ES-I3 (cell line): ENCODE measurements at regions not wholly inside any gene's neighbourhood (a gene's known extent, or its start where the extent isn't known, plus 50 kb on each side); places are given as distances from the start of the nearest gene placed in this dataset.
"Not testable (repeated sequence)": the region's sequence is repeated elsewhere in the genome, so short reads cannot be mapped to it uniquely, and the experiment has no call there.

Source experiments
- H3K36me3 ChIP-seq: 2 replicates; pipeline ENCODE4 v1.6.1; 2013; ENCODE audit warnings: mild to moderate bottlenecking, low read length, control low read depth, moderate library complexity; ENCODE audit not compliant: insufficient read depth
- H3K4me1 ChIP-seq: 2 replicates; pipeline ENCODE4 v1.6.1; 2013; ENCODE audit warnings: mild to moderate bottlenecking, control low read depth, low read length; ENCODE audit not compliant: insufficient read depth
- H3K9ac ChIP-seq: 2 replicates; pipeline ENCODE4 v1.6.1; 2013; ENCODE audit warnings: low read depth, mild to moderate bottlenecking, low read length, moderate library complexity
- H3K9me3 ChIP-seq: 2 replicates; pipeline ENCODE4 v1.6.1; 2013; ENCODE audit warnings: mild to moderate bottlenecking, low read length, moderate library complexity; ENCODE audit not compliant: control insufficient read depth, insufficient read depth

GRCh38 chr5:163022582-163023128 is 414.7 kb upstream of the CCNG1 start:
- Histone ChIP-seq H3K9me3 (no peaks in the 10 kb centered on the region), H3K4me1 (no peaks in the 10 kb centered on the region), H3K36me3 (no peaks in the 10 kb centered on the region), H3K9ac (no peak overlapping the region)

- Histone ChIP-seq H3K9me3 (no peaks in the 10 kb centered on the region), H3K4me1 (no peaks in the 10 kb centered on the region), H3K9ac (no peak overlapping the region), H3K36me3 (no peaks in the 10 kb centered on the region)
These were observed 413.5 kb upstream of the CCNG1 start for GRCh38 chr5:163023846-163024245.

- Histone ChIP-seq H3K9ac (no peak overlapping the region), H3K9me3 (no peaks in the 10 kb centered on the region), H3K4me1 (no peaks in the 10 kb centered on the region), H3K36me3 (no peaks in the 10 kb centered on the region)
These were observed 412.5 kb upstream of the CCNG1 start for GRCh38 chr5:163024936-163025335.

- no peaks in the 10 kb centered on the region for H3K36me3 ChIP-seq
- H3K9ac ChIP-seq, result no peak overlapping the region
- H3K4me1 ChIP-seq, result no peaks in the 10 kb centered on the region
- H3K9me3 ChIP-seq, result no peaks in the 10 kb centered on the region
These were observed 403.7 kb upstream of the CCNG1 start for GRCh38 chr5:163033656-163034055.

DNA sequence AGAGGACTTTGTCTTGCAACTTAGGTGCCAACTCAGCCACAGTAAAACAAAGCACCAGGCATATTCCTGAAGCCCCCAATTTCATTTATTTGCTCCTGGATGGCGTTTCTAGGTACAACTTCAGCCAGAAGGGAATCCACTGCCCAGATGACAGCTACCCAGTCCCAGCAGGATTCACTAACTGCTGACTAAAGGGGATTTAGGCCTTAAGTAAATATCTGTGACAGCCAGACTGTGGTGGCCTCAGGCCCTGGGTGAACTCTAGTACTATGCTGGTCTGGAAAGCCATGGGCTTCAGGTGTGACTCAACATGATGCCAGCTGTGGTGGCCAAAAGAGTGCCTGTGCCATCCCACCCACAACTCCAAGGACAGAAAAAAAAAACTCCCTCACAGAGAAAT is 396.1 kb upstream of the CCNG1 start:
- no peaks in the 10 kb centered on the region for H3K4me1 ChIP-seq
- H3K9me3 ChIP-seq, result no peaks in the 10 kb centered on the region
- no peaks in the 10 kb centered on the region for H3K36me3 ChIP-seq
- H3K9ac ChIP-seq, result no peak overlapping the region

GRCh38 chr5:163079618-163080017 is 357.8 kb upstream of the CCNG1 start:
- H3K36me3 ChIP-seq, result no peaks in the 10 kb centered on the region; the same call in 1 of the 2 replicates
- no peaks in the 10 kb centered on the region for H3K4me1 ChIP-seq
- H3K9me3 ChIP-seq, result no peaks in the 10 kb centered on the region
- no peak overlapping the region for H3K9ac ChIP-seq

- no peaks in the 10 kb centered on the region for H3K36me3 ChIP-seq
These were observed 348.2 kb upstream of the CCNG1 start for GRCh38 chr5:163089230-163089629.

DNA sequence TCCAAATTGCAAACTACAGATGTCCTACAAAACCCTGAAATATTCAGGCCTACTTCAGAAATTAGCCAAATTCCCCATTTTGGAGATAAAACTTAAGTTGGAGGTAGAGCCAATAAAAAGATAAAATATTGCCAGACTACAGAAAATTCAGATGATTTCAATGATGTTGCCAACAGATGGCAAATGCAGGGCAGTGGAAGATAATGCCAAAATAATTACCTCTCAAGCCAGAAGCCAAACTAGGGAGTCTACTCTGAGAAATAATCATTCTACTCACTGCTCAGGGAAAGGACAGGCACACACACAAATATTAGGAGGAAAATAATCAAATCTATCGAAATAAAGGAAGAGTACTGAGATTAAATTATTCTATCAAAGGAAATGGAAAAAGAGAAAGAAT is 347.5 kb upstream of the CCNG1 start:
- no peaks in the 10 kb centered on the region for H3K36me3 ChIP-seq
- no peak overlapping the region for H3K9ac ChIP-seq
- peaks cover 8% of the 10 kb centered on the region; the same call in 1 of the 2 replicates for H3K4me1 ChIP-seq
- H3K9me3 ChIP-seq, result no peaks in the 10 kb centered on the region

More at GRCh38 chr5:163089230-163089629, 348.2 kb upstream of the CCNG1 start:
- Histone ChIP-seq H3K9me3 (no peaks in the 10 kb centered on the region), H3K9ac (no peak overlapping the region), H3K4me1 (peaks cover 8% of the 10 kb centered on the region; the same call in 1 of the 2 replicates)

DNA sequence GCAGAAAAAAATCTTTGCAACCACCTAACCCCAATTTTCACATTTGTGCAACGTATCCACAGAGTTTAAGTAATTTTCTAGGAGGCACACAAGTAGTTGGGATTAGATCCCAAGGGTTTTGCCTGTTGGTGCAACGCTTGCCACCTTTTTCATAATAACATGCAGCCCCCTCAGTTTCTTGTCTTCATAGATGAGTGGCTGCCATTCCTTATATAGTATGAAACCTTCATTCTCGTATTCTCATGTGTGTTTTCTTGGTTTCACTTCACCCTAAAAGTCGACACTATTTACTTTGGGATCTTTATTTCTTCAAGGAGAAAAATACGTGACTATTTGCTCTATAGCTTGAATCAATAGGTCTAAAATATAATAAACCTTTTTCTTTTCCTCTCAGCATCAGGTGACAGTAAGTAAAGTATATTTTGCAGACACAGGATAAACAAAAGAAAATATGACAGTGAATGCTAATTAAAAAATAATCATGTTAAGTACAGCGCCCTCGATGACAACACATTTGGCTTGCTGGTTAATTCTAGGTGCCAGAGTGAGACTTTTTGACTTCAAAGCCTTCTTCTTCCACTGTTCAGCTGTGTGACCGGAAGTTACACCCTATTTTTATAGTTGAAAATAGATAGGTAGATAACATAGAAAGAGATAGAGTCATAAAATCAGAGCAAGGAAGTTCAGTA is 342.8 kb upstream of the CCNG1 start:
- Histone ChIP-seq H3K9me3 (no peaks in the 10 kb centered on the region), H3K36me3 (no peaks in the 10 kb centered on the region), H3K4me1 (no peaks in the 10 kb centered on the region), H3K9ac (no peak overlapping the region)

- no peak overlapping the region for H3K9ac ChIP-seq
These were observed 332.9 kb upstream of the CCNG1 start for GRCh38 chr5:163104464-163104863.

DNA sequence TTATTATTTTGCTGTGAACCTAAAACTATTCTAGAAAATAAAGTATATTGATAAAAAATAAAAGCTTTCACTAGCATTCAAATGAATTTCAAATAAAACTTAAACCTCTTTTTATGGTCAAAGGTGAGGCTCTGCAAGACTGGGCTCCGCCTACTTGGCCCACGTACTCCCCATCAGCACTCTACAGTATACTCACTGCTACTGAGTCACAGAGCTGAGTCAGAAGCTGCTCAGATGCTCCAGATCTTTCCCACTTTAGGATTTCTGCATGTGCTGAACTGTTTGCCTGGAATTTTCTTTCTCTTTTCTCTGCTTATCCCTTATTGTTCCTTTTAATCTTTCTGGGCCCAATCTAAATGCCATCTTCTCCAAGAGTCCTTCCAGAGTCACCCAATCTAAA is 331.9 kb upstream of the CCNG1 start:
- H3K9ac ChIP-seq, result no peak overlapping the region
- no peaks in the 10 kb centered on the region for H3K9me3 ChIP-seq
- no peaks in the 10 kb centered on the region for H3K36me3 ChIP-seq

More at GRCh38 chr5:163104464-163104863, 332.9 kb upstream of the CCNG1 start:
- Histone ChIP-seq H3K36me3 (no peaks in the 10 kb centered on the region), H3K4me1 (no peaks in the 10 kb centered on the region), H3K9me3 (no peaks in the 10 kb centered on the region)

GRCh38 chr5:163106098-163106497 is 331.3 kb upstream of the CCNG1 start:
- Histone ChIP-seq H3K36me3 (no peaks in the 10 kb centered on the region), H3K4me1 (no peaks in the 10 kb centered on the region), H3K9me3 (no peaks in the 10 kb centered on the region), H3K9ac (no peak overlapping the region)

More for the DNA sequence above, 331.9 kb upstream of the CCNG1 start:
- no peaks in the 10 kb centered on the region for H3K4me1 ChIP-seq

DNA sequence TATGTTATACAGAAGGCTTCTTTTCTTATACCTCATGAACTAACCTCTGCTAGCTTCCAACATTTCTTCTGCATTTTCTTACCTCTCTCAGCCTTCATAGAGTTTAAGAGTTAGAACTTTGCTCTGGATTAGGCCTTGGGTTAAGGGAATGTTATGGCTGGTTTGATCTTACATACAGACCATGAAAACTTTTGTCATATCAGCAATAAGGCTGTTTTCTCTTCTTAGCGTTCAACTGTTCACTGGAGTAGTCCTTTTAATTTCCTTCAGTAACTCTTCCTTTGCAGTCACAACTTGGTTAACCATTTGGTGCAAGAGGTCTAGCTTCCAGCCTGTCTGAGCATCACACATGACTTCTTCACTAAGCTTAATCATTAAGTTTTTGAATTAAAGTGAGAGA is 329.0 kb upstream of the CCNG1 start:
- Histone ChIP-seq H3K4me1 (no peaks in the 10 kb centered on the region), H3K36me3 (no peaks in the 10 kb centered on the region), H3K9ac (no peak overlapping the region), H3K9me3 (no peaks in the 10 kb centered on the region)

DNA sequence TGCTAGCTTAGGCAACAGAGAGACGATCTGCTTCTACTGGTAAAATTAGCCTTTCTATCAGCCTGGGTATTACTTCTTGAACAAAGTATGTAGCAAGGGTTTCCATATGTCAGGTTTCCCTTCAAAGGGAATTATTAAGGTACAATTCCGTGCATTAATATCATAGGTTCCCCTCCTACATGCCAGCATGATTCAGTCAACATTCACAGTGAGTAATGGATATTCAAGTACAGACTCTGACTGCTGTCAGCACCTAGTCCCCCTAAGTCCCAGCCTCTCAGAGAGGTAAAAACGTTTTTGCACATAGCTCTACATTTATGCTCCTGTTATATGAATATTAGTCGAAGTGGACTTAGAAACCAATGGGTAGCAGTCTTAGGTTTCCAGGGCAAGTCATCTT is 322.4 kb upstream of the CCNG1 start:
- Histone ChIP-seq H3K4me1 (no peaks in the 10 kb centered on the region), H3K9ac (no peak overlapping the region), H3K36me3 (no peaks in the 10 kb centered on the region), H3K9me3 (no peaks in the 10 kb centered on the region)

DNA sequence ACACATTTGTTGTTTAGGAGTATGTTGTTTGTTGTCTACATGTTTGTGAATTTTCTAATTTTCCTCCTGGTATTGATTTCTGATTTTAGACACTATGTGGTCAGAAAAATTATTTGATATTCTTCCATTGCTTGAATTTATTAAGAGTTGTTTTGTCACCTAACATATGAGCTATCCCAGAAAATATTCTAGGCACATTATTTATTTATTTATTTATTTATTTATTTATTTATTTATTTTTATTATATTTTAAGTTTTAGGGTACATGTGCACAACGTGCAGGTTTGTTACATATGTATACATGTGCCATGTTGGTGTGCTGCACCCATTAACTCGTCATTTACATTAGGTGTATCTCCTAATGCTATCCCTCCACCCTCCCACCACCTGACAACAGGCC is 320.8 kb upstream of the CCNG1 start:
- H3K9ac ChIP-seq, H3K9me3 ChIP-seq, H3K36me3 ChIP-seq, H3K4me1 ChIP-seq: not testable (repeated sequence)
